Cardiac muscle cell (in vitro differentiated cells and primary cell): ENCODE measurements at regions not wholly inside any gene's neighbourhood (a gene's known extent, or its start where the extent isn't known, plus 50 kb on each side); places are given as distances from the start of the nearest gene placed in this dataset.

Experiments used
- DNase-seq, 2 donors: peaks; one replicate each; pipeline versions ENCODE4 v3.0.0 to v3.0.0-alpha.2; 2010 to 2017; ENCODE audit warnings: low read depth in 1 of 2, low spot score in 1 of 2
- H3K27ac ChIP-seq: fragments of 200-600 bp; sonication (generic); 2 replicates; pipeline ENCODE4 v1.5.1; 2016
- H3K27me3 ChIP-seq: fragments of 200-600 bp; sonication (generic); 2 replicates; pipeline ENCODE4 v1.6.0; 2016; ENCODE audit warnings: control low read depth
- H3K36me3 ChIP-seq: fragments of 200-600 bp; sonication (generic); 2 replicates; pipeline ENCODE4 v1.5.1; 2016; ENCODE audit warnings: control low read depth
- H3K4me1 ChIP-seq: fragments of 200-600 bp; sonication (generic); 2 replicates; pipeline ENCODE4 v1.8.1; 2017; ENCODE audit warnings: low read depth, mild to moderate bottlenecking, mixed run types
- H3K4me3 ChIP-seq: fragments of 200-600 bp; sonication (generic); 2 replicates; pipeline ENCODE4 v1.5.1; 2016; ENCODE audit warnings: mild to moderate bottlenecking
- H3K9me3 ChIP-seq: fragments of 200-600 bp; sonication (generic); 2 replicates; pipeline ENCODE4 v1.5.1; 2017; ENCODE audit warnings: low read depth, mild to moderate bottlenecking, control low read depth
- CTCF ChIP-seq: IDR thresholded peaks from 2 replicates; pipeline ENCODE4 v1.5.1; 2012; ENCODE audit warnings: low read depth, mild to moderate bottlenecking, low read length

DNA sequence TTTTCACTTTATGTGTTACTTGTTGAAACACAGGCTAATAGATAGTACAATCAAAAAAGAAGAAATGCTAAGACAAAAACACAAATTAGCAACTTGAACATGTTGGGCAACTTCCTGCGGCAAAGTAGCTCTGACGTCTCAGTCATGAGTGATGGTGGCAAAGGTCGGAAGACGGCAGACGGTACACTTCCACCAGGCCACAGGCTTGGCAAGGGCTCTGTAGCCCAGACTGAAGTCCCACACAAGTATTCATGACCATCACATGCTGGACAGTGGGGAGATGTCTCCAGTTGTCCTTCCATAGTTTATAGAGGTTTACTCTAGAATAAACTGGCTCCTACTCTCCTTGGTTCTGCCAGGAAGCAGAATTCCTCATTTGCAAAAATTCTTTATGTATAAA is 831.3 kb downstream of the MTRR start:
- no peaks in the 10 kb centered on the region for H3K36me3 ChIP-seq
- no peaks in the 10 kb centered on the region for H3K27me3 ChIP-seq
- H3K9me3 ChIP-seq, result no peaks in the 10 kb centered on the region
- no peak overlapping the region for H3K27ac ChIP-seq
- no peak for TF ChIP-seq CTCF
- no peak overlapping the region for H3K4me3 ChIP-seq
- DNase-seq, result no peak
- no peaks in the 10 kb centered on the region for H3K4me1 ChIP-seq

DNA sequence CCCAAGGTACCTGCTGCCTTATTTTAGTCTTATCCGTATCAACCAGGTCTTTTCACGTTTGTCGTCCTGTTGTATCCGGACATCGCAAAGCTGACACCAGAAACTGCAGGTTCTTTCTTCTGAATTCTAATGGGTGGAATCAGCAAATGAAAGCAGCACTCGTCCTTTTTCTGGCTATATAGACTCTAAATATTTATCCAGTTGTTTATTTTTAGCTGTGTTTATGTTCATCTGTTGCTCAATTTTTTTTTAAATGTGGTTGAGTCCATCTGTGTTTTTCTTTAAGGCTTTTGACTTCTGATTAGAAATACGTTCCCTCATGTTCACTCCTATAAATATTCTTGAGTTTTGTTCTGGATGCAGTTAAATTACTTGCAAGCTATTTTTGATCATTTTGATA is 831.7 kb downstream of the MTRR start:
- no peaks in the 10 kb centered on the region for H3K36me3 ChIP-seq
- no peak overlapping the region for H3K4me3 ChIP-seq
- no peak for TF ChIP-seq CTCF
- no peaks in the 10 kb centered on the region for H3K27me3 ChIP-seq
- no peak for DNase-seq
- no peak overlapping the region for H3K27ac ChIP-seq
- H3K9me3 ChIP-seq, result no peaks in the 10 kb centered on the region
- no peaks in the 10 kb centered on the region for H3K4me1 ChIP-seq

GRCh38 chr5:8701251-8701650 is 832.3 kb downstream of the MTRR start:
- no peak for DNase-seq
- TF ChIP-seq CTCF, result no peak
- Histone ChIP-seq H3K9me3 (no peaks in the 10 kb centered on the region), H3K4me3 (no peak overlapping the region), H3K36me3 (no peaks in the 10 kb centered on the region), H3K4me1 (no peaks in the 10 kb centered on the region), H3K27me3 (no peaks in the 10 kb centered on the region), H3K27ac (no peak overlapping the region)

DNA sequence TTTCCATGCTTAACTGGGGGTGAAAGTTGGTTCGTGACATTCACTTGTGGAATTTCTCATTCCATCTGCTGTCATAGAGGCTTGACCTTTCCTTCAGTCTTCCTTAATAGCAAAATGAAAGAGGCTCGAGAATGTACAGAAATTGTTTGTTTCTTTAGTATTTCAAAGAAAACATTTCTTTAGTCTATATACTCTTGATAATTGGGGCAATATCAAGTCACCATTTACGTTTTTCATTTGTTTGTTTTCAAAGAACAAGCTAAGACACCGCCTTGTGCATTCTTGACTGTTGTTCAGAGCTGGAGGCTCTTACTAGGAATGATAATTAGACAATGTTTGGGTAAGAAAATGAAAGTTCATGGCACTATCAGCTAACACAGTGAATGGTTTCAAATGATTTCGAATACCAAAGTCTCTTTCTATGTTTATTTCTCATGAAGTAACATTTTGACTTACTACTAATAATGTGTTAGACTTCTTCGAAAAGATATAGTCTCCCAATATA is 835.4 kb downstream of the SEMA5A start:
- no peak overlapping the region for H3K27ac ChIP-seq
- TF ChIP-seq CTCF, result no peak
- no peaks in the 10 kb centered on the region for H3K9me3 ChIP-seq
- no peaks in the 10 kb centered on the region for H3K27me3 ChIP-seq
- no peaks in the 10 kb centered on the region for H3K4me1 ChIP-seq
- DNase-seq, result no peak
- no peaks in the 10 kb centered on the region for H3K36me3 ChIP-seq
- no peak overlapping the region for H3K4me3 ChIP-seq

GRCh38 chr5:8714198-8714597 is 831.7 kb downstream of the SEMA5A start:
- no peaks in the 10 kb centered on the region for H3K4me1 ChIP-seq
- no peaks in the 10 kb centered on the region for H3K36me3 ChIP-seq
- no peak overlapping the region for H3K4me3 ChIP-seq
- no peak for DNase-seq
- TF ChIP-seq CTCF, result no peak
- no peaks in the 10 kb centered on the region for H3K27me3 ChIP-seq
- no peak overlapping the region for H3K27ac ChIP-seq
- H3K9me3 ChIP-seq, result no peaks in the 10 kb centered on the region

DNA sequence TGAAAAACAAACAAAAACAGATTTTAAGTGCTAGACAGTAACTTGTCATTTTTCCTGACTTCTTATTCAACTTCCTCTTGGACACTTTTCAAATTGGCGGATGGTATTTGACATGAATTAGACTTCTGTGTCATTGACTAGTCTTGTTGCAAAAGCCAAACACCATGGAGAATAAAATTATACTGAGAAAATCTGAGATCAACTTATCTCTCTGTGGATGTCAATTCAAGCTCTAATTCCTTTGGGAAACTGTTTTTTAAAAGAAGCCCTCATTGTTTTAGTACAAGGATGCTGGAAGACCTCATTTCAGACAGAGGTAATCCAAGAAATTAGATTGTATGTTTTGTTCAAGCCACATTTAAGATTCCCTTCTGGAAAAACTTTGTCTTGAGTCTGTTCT is 831.0 kb downstream of the SEMA5A start:
- Histone ChIP-seq H3K4me1 (no peaks in the 10 kb centered on the region), H3K27ac (no peak overlapping the region), H3K27me3 (no peaks in the 10 kb centered on the region), H3K4me3 (no peak overlapping the region), H3K36me3 (no peaks in the 10 kb centered on the region), H3K9me3 (no peaks in the 10 kb centered on the region)
- no peak for DNase-seq
- TF ChIP-seq CTCF, result no peak
